ENCODE measurements at regions not wholly inside any gene's neighbourhood (a gene's known extent, or its start where the extent isn't known, plus 50 kb on each side); places are given as distances from the start of the nearest gene placed in this dataset.

DNA sequence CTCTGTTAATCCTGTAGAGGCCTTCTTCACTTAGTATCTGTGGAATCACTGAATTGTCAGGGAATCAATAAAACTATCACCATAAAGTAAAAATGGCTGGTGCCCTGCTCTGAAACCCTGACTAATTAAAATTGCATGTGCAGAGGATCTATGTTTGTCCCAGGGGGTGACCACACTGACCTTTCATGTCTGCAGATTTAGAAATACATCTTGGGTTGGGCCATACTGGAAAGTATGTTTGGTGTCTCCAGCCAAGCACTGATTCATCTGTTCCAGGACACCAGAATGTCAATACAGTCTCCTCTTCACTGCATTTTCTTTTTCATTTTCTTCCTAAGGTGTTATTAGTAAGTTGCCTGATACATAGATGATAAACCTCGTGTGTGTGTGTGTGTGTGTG is 490.9 kb upstream of the INTU start:
- TF ChIP-seq, protein P1, sequence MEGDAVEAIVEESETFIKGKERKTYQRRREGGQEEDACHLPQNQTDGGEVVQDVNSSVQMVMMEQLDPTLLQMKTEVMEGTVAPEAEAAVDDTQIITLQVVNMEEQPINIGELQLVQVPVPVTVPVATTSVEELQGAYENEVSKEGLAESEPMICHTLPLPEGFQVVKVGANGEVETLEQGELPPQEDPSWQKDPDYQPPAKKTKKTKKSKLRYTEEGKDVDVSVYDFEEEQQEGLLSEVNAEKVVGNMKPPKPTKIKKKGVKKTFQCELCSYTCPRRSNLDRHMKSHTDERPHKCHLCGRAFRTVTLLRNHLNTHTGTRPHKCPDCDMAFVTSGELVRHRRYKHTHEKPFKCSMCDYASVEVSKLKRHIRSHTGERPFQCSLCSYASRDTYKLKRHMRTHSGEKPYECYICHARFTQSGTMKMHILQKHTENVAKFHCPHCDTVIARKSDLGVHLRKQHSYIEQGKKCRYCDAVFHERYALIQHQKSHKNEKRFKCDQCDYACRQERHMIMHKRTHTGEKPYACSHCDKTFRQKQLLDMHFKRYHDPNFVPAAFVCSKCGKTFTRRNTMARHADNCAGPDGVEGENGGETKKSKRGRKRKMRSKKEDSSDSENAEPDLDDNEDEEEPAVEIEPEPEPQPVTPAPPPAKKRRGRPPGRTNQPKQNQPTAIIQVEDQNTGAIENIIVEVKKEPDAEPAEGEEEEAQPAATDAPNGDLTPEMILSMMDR (IDR thresholded peaks at IDR 0.05), result no peak
- no peak for TF ChIP-seq POLR2A (IDR thresholded peaks at IDR 0.05)
